OCI-LY1 (cell line): ENCODE measurements at regions not wholly inside any gene's neighbourhood (a gene's known extent, or its start where the extent isn't known, plus 50 kb on each side); places are given as distances from the start of the nearest gene placed in this dataset.

ENCODE experiments used
- EZH2 ChIP-seq: fragments of 200-600 bp; sonication (generic), shearing (Covaris generic); IDR thresholded peaks from 2 replicates; pipeline ENCODE4 v1.8.0; 2017; ENCODE audit warnings: borderline replicate concordance, mixed run types, mild to moderate bottlenecking, antibody characterized with exemption, low read length, moderate library complexity, mixed read lengths
- TF ChIP-seq, protein P1 (sequence below): fragments of 200-600 bp; sonication (generic), shearing (Covaris generic); IDR thresholded peaks from 2 replicates; pipeline ENCODE4 v1.5.1; 2017; ENCODE audit warnings: mild to moderate bottlenecking, antibody characterized with exemption, low read length, moderate library complexity, mixed read lengths

DNA sequence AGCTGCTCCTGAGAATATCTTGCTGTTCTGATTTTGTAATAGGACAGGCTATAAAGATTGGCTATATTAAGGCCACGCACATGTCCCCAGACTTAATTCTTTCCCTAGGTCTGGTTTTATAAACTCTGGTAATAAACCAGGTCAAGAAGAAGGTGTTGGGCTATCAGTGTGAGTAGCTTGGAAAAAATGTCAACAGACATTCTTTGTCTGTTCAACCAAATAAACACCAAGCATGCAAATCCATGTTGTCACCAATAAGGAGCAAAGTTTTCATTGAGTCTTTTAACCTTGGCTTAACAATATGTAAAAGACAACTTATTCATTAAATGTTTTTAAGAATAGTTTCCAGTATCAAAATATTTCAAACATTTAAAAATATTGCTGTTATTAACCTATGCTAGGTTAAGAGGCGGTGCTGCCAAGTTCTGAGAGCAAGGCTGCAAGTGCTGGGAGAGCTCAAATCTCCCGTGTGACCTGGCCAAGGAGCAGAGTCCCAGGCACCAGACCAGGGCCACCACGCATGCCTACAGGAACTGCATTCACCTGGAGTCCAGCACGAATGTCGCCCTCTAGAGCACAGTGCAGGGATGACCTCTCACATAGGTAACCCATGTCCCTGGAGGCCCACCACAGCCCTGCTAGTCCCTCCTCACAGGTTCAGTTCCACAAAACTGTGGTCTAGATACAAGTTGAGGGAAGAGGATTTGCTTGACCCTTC, 120.5 kb upstream of the POU3F3 start:
- TF ChIP-seq, protein P1, sequence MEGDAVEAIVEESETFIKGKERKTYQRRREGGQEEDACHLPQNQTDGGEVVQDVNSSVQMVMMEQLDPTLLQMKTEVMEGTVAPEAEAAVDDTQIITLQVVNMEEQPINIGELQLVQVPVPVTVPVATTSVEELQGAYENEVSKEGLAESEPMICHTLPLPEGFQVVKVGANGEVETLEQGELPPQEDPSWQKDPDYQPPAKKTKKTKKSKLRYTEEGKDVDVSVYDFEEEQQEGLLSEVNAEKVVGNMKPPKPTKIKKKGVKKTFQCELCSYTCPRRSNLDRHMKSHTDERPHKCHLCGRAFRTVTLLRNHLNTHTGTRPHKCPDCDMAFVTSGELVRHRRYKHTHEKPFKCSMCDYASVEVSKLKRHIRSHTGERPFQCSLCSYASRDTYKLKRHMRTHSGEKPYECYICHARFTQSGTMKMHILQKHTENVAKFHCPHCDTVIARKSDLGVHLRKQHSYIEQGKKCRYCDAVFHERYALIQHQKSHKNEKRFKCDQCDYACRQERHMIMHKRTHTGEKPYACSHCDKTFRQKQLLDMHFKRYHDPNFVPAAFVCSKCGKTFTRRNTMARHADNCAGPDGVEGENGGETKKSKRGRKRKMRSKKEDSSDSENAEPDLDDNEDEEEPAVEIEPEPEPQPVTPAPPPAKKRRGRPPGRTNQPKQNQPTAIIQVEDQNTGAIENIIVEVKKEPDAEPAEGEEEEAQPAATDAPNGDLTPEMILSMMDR: peak; percentile 67
- no peak for TF ChIP-seq EZH2
